Endothelial cell of umbilical vein (primary cell): ENCODE measurements at regions not wholly inside any gene's neighbourhood (a gene's known extent, or its start where the extent isn't known, plus 50 kb on each side); places are given as distances from the start of the nearest gene placed in this dataset.

Experiments used
- BruUV-seq: library from RNA; stranded (reverse); fragments of 400-500 nt; replicated peaks from 2 replicates; lab custom pipeline; 2021; lab: Mats Ljungman, UMichigan
- CTCF ChIA-PET: fragments of 300-600, 350-600 bp; sonication (Branson Sonifier 250); formaldehyde crosslinking; loops from one replicate; lab custom pipeline; 2021; ENCODE audit warnings: antibody characterized with exemption, inconsistent platforms; lab: Charles Lee
- POLR2A ChIA-PET: fragments of 300-600, 350-600 bp; sonication (Branson Sonifier 250); formaldehyde crosslinking; loops from one replicate; lab custom pipeline; 2021; ENCODE audit warnings: antibody characterized with exemption, inconsistent platforms; lab: Charles Lee
- DNase-seq: peaks from one replicate; pipeline ENCODE4 v3.0.0-alpha.2; 2011; ENCODE audit warnings: low read depth, low spot score
- FAIRE-seq: peaks from 2 replicates; lab custom pipeline; 2011; peaks lifted over from hg19 to GRCh38; lab: Jason Lieb, UNC
- H2AFZ ChIP-seq: 2 replicates; pipeline ENCODE4 v1.6.0; 2012; ENCODE audit warnings: low read depth, low read length, control low read depth, inconsistent platforms
- H3K27ac ChIP-seq: 2 replicates; pipeline ENCODE4 v1.5.1; 2011; ENCODE audit warnings: low read depth, mild to moderate bottlenecking, control low read depth, low read length, moderate library complexity; ENCODE audit not compliant: insufficient read depth
- H3K27me3 ChIP-seq, 2 experiments: 2 replicates each; pipeline versions ENCODE4 v1.6.0 to v1.6.1; 2011; ENCODE audit warnings: low read length in 2 of 2, mixed read lengths in 1 of 2; ENCODE audit not compliant: control insufficient read depth in 2 of 2, insufficient read depth in 2 of 2
- H3K36me3 ChIP-seq, 2 experiments: 2 replicates in 1 of 2; 3 replicates in 1 of 2; pipeline ENCODE4 v1.5.1; 2011; ENCODE audit warnings: low read length in 2 of 2, mild to moderate bottlenecking in 1 of 2, moderate library complexity in 1 of 2; ENCODE audit not compliant: control insufficient read depth in 2 of 2, insufficient read depth in 2 of 2; ENCODE audit errors: extremely low read depth in 1 of 2
- H3K4me1 ChIP-seq: 3 replicates; pipeline ENCODE4 v1.5.1; 2011; ENCODE audit warnings: mild to moderate bottlenecking, low read length; ENCODE audit not compliant: control insufficient read depth, insufficient read depth; ENCODE audit errors: extremely low read depth
- H3K4me2 ChIP-seq: 2 replicates; pipeline ENCODE4 v1.6.1; 2011; ENCODE audit warnings: low read length, control low read depth, mixed read lengths; ENCODE audit not compliant: insufficient read depth
- H3K4me3 ChIP-seq, 3 experiments: fragments of 200-600 bp in 1 of 3; sonication (generic), shearing (Covaris generic) in 1 of 3; replicated peaks in 1 of 3; 2 replicates each; pipeline ENCODE4 v1.5.1; 2011 to 2016; ENCODE audit warnings: control low read depth in 3 of 3, low read length in 3 of 3, mild to moderate bottlenecking in 2 of 3, inconsistent platforms in 1 of 3, low read depth in 1 of 3, moderate library complexity in 1 of 3; ENCODE audit not compliant: insufficient read depth in 1 of 3
- H3K79me2 ChIP-seq: 2 replicates; pipeline ENCODE4 v1.6.0; 2012; ENCODE audit warnings: low read length, inconsistent platforms; ENCODE audit not compliant: control insufficient read depth, insufficient read depth
- H3K9ac ChIP-seq: replicated peaks from 2 replicates; pipeline ENCODE3; 2011; ENCODE audit warnings: low read length, control low read depth; ENCODE audit not compliant: insufficient read depth; ENCODE audit errors: extremely low read depth
- H3K9me1 ChIP-seq: replicated peaks from 3 replicates; pipeline ENCODE4 v1.6.0; 2011; ENCODE audit warnings: mild to moderate bottlenecking, low read length; ENCODE audit not compliant: control insufficient read depth, insufficient read depth; ENCODE audit errors: extremely low read depth
- H3K9me3 ChIP-seq: replicated peaks from 2 replicates; pipeline ENCODE4 v1.5.1; 2012; ENCODE audit warnings: low read length, inconsistent platforms; ENCODE audit not compliant: control insufficient read depth, insufficient read depth
- H4K20me1 ChIP-seq: replicated peaks from 2 replicates; pipeline ENCODE3; 2011; ENCODE audit warnings: mild to moderate bottlenecking, low read length; ENCODE audit not compliant: control insufficient read depth, insufficient read depth; ENCODE audit errors: extremely low read depth
- EZH2 ChIP-seq: IDR thresholded peaks from 2 replicates; pipeline ENCODE4 v1.6.1; 2012; ENCODE audit warnings: borderline replicate concordance, low read depth, mild to moderate bottlenecking, moderate library complexity, low read length, inconsistent platforms; ENCODE audit not compliant: severe bottlenecking
- FOS ChIP-seq: IDR thresholded peaks from 2 replicates; pipeline ENCODE4 v1.6.1; 2011; ENCODE audit warnings: mild to moderate bottlenecking, low read length, moderate library complexity, borderline replicate concordance; ENCODE audit not compliant: insufficient read depth
- JUN ChIP-seq: IDR thresholded peaks from 2 replicates; pipeline ENCODE4 v1.6.1; 2011; ENCODE audit warnings: borderline replicate concordance, low read depth; ENCODE audit not compliant: insufficient read length, insufficient read depth
- POLR2AphosphoS5 ChIP-seq: IDR thresholded peaks from 2 replicates; pipeline ENCODE4 v1.6.1; 2012; ENCODE audit warnings: low read depth, mild to moderate bottlenecking, control low read depth, low read length, moderate library complexity; ENCODE audit not compliant: insufficient read depth
- dilution Hi-C: fragments of 300-500 bp; cut with MboI; formaldehyde crosslinking; loops from one replicate; pipeline ENCODE4 v1.15.0; 2019; ENCODE audit warnings: low sequenced_read_pairs; ENCODE audit not compliant: extremely low pct_ligation_motif_present
- intact Hi-C: fragments of 100-400 bp; cut with micrococcal nuclease; formaldehyde crosslinking; loops from one replicate; pipeline ENCODE4 v1.10.0; 2022

DNA sequence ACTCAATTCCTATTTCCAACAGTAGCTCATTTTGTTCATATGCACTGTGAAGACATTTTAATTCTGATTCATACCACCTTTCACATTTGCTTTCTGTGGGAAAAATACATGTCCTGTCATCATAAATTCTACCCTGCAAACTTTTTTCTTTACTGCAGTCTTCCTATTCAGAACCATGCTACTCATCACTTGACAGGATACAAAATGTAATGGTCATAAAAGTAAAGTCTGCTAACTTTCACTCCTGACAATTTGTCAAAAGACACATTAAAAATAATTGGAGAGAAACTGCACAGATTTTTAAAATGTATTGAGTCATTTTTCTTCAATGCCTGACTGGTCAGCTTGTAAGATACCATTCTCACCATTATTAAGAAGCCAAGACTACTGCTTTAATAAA is 1817.1 kb downstream of the BRINP3 start:
- no peaks in the 10 kb centered on the region for H3K9me1 ChIP-seq

GRCh38 chr1:188665477-188665876 is 1812.2 kb downstream of the BRINP3 start:
- Histone ChIP-seq H2AFZ (no peak overlapping the region), H3K4me2 (no peak overlapping the region), H3K27me3 (no peaks in the 10 kb centered on the region), H3K9me1 (no peaks in the 10 kb centered on the region), H3K79me2 (no peaks in the 10 kb centered on the region), H3K27ac (no peak overlapping the region), H4K20me1 (no peaks in the 10 kb centered on the region), H3K9ac (no peak overlapping the region), H3K36me3 (no peaks in the 10 kb centered on the region), H3K4me3 (no peak overlapping the region), H3K4me1 (no peaks in the 10 kb centered on the region), H3K9me3 (no peaks in the 10 kb centered on the region)
- FAIRE-seq (no peak), DNase-seq (no peak)
- TF ChIP-seq FOS (no peak), EZH2 (no peak)
- BruUV-seq, result no TSS peak
- dilution Hi-C loops, result no loop called here
- ChIA-PET CTCF (no interaction called here), POLR2A (no interaction called here)
- intact Hi-C loops, result no loop called here

More for the DNA sequence above, 1817.1 kb downstream of the BRINP3 start:
- dilution Hi-C loops (no loop called here), intact Hi-C loops (no loop called here)
- ChIA-PET CTCF (no interaction called here), POLR2A (no interaction called here)
- H4K20me1 ChIP-seq, result no peaks in the 10 kb centered on the region
- no peak overlapping the region for H3K4me2 ChIP-seq
- H3K79me2 ChIP-seq, result no peaks in the 10 kb centered on the region
- H3K27me3 ChIP-seq, result no peaks in the 10 kb centered on the region
- H3K4me1 ChIP-seq, result no peaks in the 10 kb centered on the region
- no peak overlapping the region for H3K4me3 ChIP-seq
- no peaks in the 10 kb centered on the region for H3K9me3 ChIP-seq
- no peak for TF ChIP-seq JUN
- TF ChIP-seq POLR2AphosphoS5, result no peak
- no peak overlapping the region for H2AFZ ChIP-seq
- BruUV-seq, result no TSS peak
- DNase-seq, result no peak
- H3K27ac ChIP-seq, result no peak overlapping the region
- no peak for FAIRE-seq
- no peaks in the 10 kb centered on the region for H3K36me3 ChIP-seq
- H3K9ac ChIP-seq, result no peak overlapping the region
